GM18507 (cell line): ENCODE measurements at regions not wholly inside any gene's neighbourhood (a gene's known extent, or its start where the extent isn't known, plus 50 kb on each side); places are given as distances from the start of the nearest gene placed in this dataset.
"Not testable (repeated sequence)": the region's sequence is repeated elsewhere in the genome, so short reads cannot be mapped to it uniquely, and the experiment has no call there.

Experiments used
- DNase-seq: peaks from one replicate; pipeline ENCODE4 v3.0.0; 2011; ENCODE audit warnings: low read depth; ENCODE audit not compliant: insufficient read length; ENCODE audit errors: extremely low spot score
- FAIRE-seq: peaks from 2 replicates; lab custom pipeline; 2011; peaks lifted over from hg19 to GRCh38; lab: Jason Lieb, UNC

GRCh38 chr4:1534095-1534872, 128.0 kb upstream of the NKX1-1 start:
- DNase-seq (no peak), FAIRE-seq (no peak)

GRCh38 chr4:1533501-1534064, 127.3 kb upstream of the NKX1-1 start:
- no peak for FAIRE-seq
- DNase-seq = no peak

DNA sequence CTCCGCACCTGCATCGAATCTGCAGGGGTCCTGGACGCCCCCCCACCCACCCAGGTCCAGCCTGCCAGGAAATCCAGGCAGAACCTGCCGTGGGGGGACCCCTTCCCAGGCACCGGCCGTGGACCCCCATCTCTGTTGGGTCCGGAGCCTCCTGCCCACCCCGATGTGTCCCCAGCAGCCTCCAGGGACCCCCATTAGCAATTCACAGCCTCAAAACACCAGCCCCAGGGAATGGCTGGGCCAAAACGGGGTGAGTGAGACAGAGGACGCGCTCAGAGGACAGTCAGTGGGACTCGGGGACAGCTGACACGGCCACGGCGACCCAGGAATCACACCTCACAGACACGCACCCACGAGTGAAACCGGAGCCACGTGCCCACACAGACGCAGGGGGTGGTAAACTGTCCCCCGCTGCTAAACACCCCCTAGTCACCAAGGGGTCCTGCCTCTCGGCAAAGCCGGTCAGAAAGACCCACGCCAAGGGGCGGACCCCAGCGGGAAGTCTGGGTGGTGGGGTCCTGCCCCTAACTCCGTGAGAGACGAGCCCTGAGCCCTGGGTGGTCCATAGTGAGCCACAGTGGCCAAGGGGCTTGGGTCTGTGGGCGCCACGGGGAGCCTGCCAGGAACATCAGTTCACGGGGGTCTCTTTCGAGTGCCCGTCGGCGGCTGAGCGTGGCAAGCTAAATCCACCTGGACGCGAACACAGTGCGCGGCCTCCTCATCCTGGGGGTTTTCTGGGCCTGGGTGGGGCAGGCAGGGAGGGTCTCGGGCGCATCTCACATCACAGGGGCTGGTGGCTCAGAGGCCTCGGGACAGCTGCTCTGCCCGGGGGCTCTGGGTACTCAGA, 126.5 kb upstream of the NKX1-1 start:
- DNase-seq = no peak
- FAIRE-seq = no peak

DNA sequence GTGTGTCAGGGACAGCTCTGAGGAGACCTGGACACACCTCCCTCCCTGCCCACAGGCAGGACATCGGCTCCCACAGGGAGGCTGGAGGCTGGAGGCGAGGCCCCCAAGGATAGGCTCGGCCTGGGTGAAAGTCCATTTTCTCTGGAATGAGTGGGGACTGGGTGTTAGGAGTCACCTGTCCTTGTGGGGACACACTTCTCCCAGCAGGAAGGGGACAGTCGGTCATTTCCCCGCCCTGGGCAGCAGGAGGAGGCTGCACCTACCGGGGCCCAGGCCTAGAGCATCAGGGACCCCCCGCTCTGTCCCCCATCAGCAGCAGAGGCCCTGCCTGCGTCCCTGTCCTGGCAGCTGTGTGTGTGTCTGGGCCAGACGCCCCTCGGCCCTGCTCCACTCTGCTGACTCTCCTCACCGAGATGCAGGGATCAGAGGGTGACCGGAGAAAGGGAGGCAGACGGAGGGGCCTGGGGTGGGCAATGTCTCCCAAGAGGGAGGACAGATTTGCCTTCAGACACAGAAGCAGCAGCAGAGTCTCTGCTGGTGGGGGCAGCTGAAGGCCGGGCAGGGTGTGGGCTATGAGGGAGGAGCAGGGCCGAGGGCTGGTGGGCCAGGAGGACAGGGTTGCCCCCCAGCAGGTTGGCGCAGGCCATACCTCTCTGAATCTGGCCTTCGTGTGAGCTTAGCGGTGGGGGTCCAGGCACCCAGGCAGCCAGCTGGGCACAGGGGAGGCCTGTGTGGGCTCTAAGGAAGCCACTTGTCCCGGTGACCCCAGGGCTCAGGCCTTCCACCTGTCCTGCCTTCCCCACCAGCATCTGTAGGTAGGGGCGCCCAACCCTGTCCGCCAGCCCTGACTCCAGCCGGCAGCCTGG, 125.7 kb upstream of the NKX1-1 start:
- DNase-seq = no peak
- FAIRE-seq = no peak

DNA sequence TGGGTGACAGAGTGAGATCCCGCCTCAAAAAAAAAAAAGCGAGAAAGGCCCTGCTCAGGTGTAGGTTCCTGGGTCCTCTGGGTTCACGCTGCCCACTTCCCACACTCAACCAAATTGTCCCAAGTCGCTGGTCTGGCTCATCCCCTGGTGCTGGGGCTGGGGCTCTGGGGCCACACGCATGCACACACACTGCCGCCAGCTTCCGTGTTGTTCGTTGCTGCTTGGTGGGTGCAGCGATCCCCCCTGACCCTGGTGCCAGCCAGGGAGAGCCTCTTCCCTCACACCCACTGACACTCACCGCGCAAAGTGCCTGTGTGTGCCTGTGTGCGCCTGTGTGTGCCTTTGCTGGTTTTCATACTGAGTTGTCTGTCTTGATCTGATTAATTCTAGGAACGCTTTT, 124.1 kb upstream of the NKX1-1 start:
- DNase-seq (no peak), FAIRE-seq (no peak)

DNA sequence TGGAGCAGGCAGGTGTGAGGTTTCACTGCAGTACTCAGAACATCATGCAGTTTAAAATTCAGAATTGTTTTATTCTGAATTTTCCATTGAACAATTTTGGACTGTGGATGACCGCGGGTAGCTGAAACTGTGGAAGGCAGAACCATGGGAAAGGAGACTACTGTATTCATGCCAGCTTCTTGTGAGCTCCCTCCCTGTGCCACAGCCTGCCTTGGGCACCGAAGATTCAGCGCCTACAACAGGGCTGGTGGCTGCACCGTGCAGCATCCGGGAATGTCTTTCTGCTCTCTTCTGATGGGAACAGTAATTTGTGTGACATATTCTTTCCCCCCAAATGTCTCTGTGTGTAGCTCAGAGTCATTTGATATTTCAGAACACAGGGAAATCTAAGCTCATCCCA, 118.5 kb upstream of the NKX1-1 start:
- no peak for FAIRE-seq

GRCh38 chr4:1523907-1524636, 117.8 kb upstream of the NKX1-1 start:
- FAIRE-seq (no peak), DNase-seq (no peak)

More for the DNA sequence above, 118.5 kb upstream of the NKX1-1 start:
- no peak for DNase-seq

- FAIRE-seq = no peak
- no peak for DNase-seq
Observed at GRCh38 chr4:1523506-1523905, 117.3 kb upstream of the NKX1-1 start.

DNA sequence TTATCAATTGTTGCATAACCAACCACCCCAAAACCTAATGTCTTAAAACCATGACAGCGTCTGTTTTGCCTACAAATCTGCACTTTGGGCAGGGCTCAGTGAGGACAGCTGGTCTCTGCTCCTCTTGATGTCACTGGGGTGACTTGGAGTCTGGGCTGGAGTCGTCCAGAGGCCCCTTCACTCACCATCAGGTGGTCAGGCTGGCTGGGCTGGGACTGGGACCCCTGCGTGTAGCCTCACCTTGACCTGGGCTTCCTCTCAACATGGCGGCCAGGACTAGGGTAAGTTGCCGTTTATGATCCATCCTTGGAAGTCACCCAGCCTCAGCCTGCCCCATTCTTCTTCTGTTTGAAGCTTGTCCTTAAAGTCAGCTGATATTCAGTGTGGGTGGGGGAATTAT, 116.8 kb upstream of the NKX1-1 start:
- no peak for FAIRE-seq

DNA sequence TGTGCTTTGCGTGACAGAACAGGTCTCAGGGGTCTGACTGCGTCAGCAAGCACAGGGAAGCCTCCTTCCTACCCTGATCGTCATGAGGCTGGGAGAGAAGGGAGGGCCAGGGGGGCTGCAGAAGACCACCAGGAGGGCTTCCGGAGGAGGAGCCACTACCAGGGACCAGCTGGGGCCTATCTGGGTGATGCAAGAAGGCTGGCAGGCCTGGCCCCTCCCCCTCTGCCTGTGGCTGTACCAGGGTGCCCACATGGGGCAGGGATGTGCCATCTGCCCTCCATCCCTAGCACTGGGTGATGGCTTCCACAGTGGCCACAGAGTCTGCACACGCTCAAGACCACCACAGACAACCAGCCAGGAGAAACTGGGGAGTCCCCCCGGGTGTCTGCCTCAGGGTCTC, 116.4 kb upstream of the NKX1-1 start:
- DNase-seq (no peak), FAIRE-seq (no peak)

More for the DNA sequence above, 116.8 kb upstream of the NKX1-1 start:
- no peak for DNase-seq

- DNase-seq (no peak), FAIRE-seq (no peak)
Observed at GRCh38 chr4:1521821-1522361, 115.6 kb upstream of the NKX1-1 start.

DNA sequence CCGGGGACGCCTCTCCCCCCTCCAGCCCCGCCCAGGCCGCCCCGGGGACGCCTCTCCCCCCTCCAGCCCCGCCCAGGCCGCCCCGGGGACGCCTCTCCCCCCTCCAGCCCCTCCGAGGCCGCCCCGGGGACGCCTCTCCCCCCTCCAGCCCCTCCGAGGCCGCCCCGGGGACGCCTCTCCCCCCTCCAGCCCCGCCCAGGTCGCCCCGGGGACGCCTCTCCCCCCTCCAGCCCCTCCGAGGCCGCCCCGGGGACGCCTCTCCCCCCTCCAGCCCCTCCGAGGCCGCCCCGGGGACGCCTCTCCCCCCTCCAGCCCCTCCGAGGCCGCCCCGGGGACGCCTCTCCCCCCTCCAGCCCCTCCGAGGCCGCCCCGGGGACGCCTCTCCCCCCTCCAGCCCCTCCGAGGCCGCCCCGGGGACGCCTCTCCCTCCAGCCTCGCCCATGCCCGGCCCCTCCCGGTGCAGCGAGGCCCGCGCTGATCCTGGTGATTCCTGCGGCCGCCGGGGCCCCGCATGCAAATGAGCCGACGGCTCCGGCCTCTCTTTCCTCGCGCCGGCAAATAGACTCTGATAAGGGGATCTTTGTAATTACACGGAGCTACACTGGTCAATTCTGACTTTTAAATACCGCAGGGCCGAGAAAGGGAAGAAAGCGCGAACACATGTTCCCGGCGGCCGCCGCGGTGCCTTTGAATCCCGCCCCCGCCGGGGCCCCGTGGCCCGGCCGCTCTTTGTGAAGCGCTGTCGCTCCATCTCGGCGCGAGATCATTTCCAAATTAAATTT, 114.7 kb upstream of the NKX1-1 start:
- not testable (repeated sequence) for FAIRE-seq, DNase-seq

GRCh38 chr4:1519787-1520661, 113.8 kb upstream of the NKX1-1 start:
- no peak for FAIRE-seq
- no peak for DNase-seq

DNA sequence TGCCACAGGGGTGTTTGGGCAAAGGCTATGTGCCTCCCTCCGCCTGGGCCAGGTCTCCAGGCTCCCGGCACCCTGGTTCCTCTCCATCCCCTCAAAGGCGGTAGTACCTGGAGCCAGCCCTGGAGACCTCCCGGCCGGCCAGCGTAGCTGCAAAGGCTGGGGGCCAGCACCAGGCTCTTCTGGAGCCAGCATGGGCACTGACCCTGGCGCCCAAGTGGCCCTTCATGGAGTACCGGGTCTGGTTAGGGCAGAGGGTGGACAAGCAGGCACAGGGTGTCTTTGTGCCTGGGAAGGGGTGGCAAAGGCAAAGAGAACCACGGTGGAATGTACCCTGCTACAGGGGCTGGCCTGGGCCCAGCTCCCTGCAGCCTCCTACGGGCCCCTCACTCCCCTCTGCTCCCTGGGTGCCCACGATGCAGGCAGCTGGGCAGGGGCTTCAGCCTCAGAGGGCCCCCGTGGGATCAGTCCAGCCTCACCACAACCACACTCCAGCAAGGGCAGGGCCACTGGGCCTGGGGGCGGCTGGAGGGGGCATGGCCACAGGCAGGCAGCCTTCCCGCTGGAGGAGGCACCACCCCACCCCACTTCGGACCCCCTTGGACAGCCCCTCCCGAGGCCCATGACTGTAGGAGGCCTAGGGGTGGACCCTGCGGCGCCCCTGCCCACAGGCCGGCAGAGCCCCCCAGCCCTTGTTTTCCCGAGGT, 112.9 kb upstream of the NKX1-1 start:
- DNase-seq (no peak), FAIRE-seq (no peak)

GRCh38 chr4:1517592-1518411, 111.6 kb upstream of the NKX1-1 start:
- FAIRE-seq (no peak), DNase-seq (no peak)
